Liver (tissue), 7 donors: ENCODE measurements at regions not wholly inside any gene's neighbourhood (a gene's known extent, or its start where the extent isn't known, plus 50 kb on each side); places are given as distances from the start of the nearest gene placed in this dataset.

Experiments used
- DNase-seq: peaks from one replicate; pipeline ENCODE4 v3.0.0-alpha.2; 2017; ENCODE audit warnings: low spot score
- H3K27ac ChIP-seq, 2 donors: one replicate each; pipeline ENCODE4 v1.7.0; 2013; ENCODE audit warnings: inconsistent platforms in 2 of 2, low read length in 2 of 2, control low read depth in 1 of 2, low read depth in 1 of 2, mild to moderate bottlenecking in 1 of 2
- H3K27me3 ChIP-seq, 4 donors: one replicate each; pipeline versions ENCODE4 v1.6.1 to v1.7.0; 2013; ENCODE audit warnings: low read length in 3 of 4, inconsistent platforms in 1 of 4, mild to moderate bottlenecking in 1 of 4, moderate library complexity in 1 of 4; ENCODE audit not compliant: control insufficient read depth in 4 of 4, insufficient read depth in 4 of 4
- H3K36me3 ChIP-seq, 4 donors: one replicate each; pipeline versions ENCODE4 v1.6.1 to v1.7.0; 2013; ENCODE audit warnings: low read length in 3 of 4, mild to moderate bottlenecking in 3 of 4, low read depth in 1 of 4, moderate library complexity in 1 of 4; ENCODE audit not compliant: control insufficient read depth in 4 of 4, insufficient read depth in 3 of 4
- H3K4me1 ChIP-seq, 4 donors: one replicate each; pipeline versions ENCODE4 v1.6.1 to v1.7.0; 2013; ENCODE audit warnings: low read length in 3 of 4, mild to moderate bottlenecking in 3 of 4, moderate library complexity in 1 of 4; ENCODE audit not compliant: control insufficient read depth in 4 of 4, insufficient read depth in 4 of 4
- H3K4me3 ChIP-seq, 3 donors: one replicate each; pipeline versions ENCODE4 v1.6.1 to v1.7.0; 2013; ENCODE audit warnings: low read length in 3 of 3, control low read depth in 1 of 3, low read depth in 1 of 3, mild to moderate bottlenecking in 1 of 3
- H3K9ac ChIP-seq, 2 donors: one replicate each; pipeline ENCODE4 v1.7.0; 2013; ENCODE audit warnings: low read length in 2 of 2, mild to moderate bottlenecking in 2 of 2, moderate library complexity in 2 of 2, control low read depth in 1 of 2, low read depth in 1 of 2
- H3K9me3 ChIP-seq, 4 donors: one replicate each; pipeline versions ENCODE4 v1.6.1 to v1.7.0; 2013; ENCODE audit warnings: low read length in 3 of 4; ENCODE audit not compliant: control insufficient read depth in 4 of 4
- ATF3 ChIP-seq: IDR thresholded peaks from 2 replicates; pipeline ENCODE4 v1.6.1; 2016; ENCODE audit warnings: antibody characterized with exemption
- EGR1 ChIP-seq, 2 donors: IDR thresholded peaks; 2 replicates each; pipeline ENCODE4 v1.6.1; 2016 to 2018; ENCODE audit warnings: antibody characterized with exemption in 2 of 2, low read depth in 2 of 2
- FOXA2 ChIP-seq: IDR thresholded peaks from 2 replicates; pipeline ENCODE4 v1.6.1; 2016; ENCODE audit warnings: antibody characterized with exemption
- GABPA ChIP-seq, 2 donors: IDR thresholded peaks in 1 of 2; conservative IDR thresholded peaks in 1 of 2; 2 replicates each; pipeline ENCODE4 v1.6.1; 2016; ENCODE audit warnings: antibody characterized with exemption in 2 of 2, mild to moderate bottlenecking in 1 of 2, moderate library complexity in 1 of 2
- HNF4A ChIP-seq, 2 donors: conservative IDR thresholded peaks; 2 replicates each; pipeline ENCODE4 v1.6.1; 2016; ENCODE audit warnings: antibody characterized with exemption in 2 of 2, mild to moderate bottlenecking in 2 of 2
- HNF4G ChIP-seq: IDR thresholded peaks from 2 replicates; pipeline ENCODE4 v1.6.1; 2016; ENCODE audit warnings: antibody characterized with exemption
- JUND ChIP-seq, 2 donors: IDR thresholded peaks; 2 replicates each; pipeline ENCODE4 v1.6.1; 2016; ENCODE audit warnings: antibody characterized with exemption in 2 of 2
- NR2F2 ChIP-seq: IDR thresholded peaks from 2 replicates; pipeline ENCODE4 v1.6.1; 2016; ENCODE audit warnings: antibody characterized with exemption
- RAD21 ChIP-seq, 2 donors: IDR thresholded peaks; 2 replicates each; pipeline ENCODE4 v1.6.1; 2016; ENCODE audit warnings: antibody characterized with exemption in 2 of 2, mild to moderate bottlenecking in 2 of 2
- REST ChIP-seq: IDR thresholded peaks from 2 replicates; pipeline ENCODE4 v1.6.1; 2016; ENCODE audit warnings: antibody characterized with exemption, mild to moderate bottlenecking
- RXRA ChIP-seq, 2 donors: IDR thresholded peaks; 2 replicates each; pipeline ENCODE4 v1.6.1; 2017 to 2018; ENCODE audit warnings: antibody characterized with exemption in 2 of 2, mild to moderate bottlenecking in 1 of 2
- SP1 ChIP-seq: IDR thresholded peaks from 2 replicates; pipeline ENCODE4 v1.6.1; 2018; ENCODE audit warnings: antibody characterized with exemption, mild to moderate bottlenecking
- TAF1 ChIP-seq: conservative IDR thresholded peaks from 2 replicates; pipeline ENCODE4 v1.6.1; 2016; ENCODE audit warnings: antibody characterized with exemption, mild to moderate bottlenecking
- ZBTB33 ChIP-seq: IDR thresholded peaks from 2 replicates; pipeline ENCODE4 v1.6.1; 2016; ENCODE audit warnings: antibody characterized with exemption
- WGBS: extraction: QIAGEN DNeasy Blood & Tissue Kit; methylation state at CpG from one replicate; pipeline ENCODE4 v1.1.7; 2013; 5-methylcytosine and 5-hydroxymethylcytosine counted together
- TF ChIP-seq, protein P1 (sequence below): IDR thresholded peaks from 2 replicates; pipeline ENCODE4 v1.6.1; 2016; ENCODE audit warnings: antibody characterized with exemption
- donor health status: healthy.
- donor health status: healthy.
- donor health status: healthy.
- donor health status: healthy.

DNA sequence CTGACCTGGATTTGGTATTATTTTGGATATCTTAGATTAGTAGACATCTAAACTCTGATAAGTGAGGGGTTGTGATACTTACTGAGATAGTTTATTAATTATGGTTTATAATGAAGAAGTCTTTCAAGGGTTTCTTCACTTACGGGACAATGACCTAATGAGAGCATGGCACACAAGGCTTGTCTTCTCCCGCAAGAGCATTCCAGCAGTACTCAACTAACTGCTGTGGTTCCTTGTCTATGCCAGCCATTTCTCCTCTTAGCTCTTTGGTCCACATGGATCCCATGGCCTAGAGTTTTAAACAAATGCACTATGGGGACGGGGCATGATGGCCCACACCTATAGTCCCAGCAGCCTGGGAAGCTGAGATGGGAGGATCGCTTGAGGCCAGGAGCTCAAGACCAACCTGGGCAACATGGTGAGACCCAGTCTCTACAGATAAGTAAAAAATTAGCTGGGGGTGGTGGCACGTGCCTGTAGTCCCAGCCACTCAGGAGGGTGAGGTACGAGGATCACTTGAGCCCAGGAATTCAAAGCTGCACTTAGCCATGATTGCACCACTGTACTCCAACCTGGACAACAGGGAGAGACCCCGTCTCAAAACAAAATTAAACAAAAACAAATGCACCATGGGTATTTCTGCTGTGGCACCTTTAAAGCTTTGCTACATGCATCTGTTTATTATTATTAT, 161.7 kb upstream of the MYCN start:
- Histone ChIP-seq H3K4me1 (peaks cover 25 to 55% (median 41%) of the 10 kb centered on the region in 4 donors), H3K9me3 (no peaks in the 10 kb centered on the region), H3K36me3 (no peaks in the 10 kb centered on the region), H3K4me3 (no peak overlapping the region), H3K27ac (no peak overlapping the region), H3K27me3 (no peaks in the 10 kb centered on the region), H3K9ac (no peak overlapping the region)
- TF ChIP-seq TAF1, result no peak
- TF ChIP-seq JUND (IDR thresholded peaks at IDR 0.05), result no peak
- TF ChIP-seq EGR1 (IDR thresholded peaks at IDR 0.05; ENCODE audit: low read depth in 2 of 2), result no peak
- no peak for TF ChIP-seq RAD21 (IDR thresholded peaks at IDR 0.05)
- TF ChIP-seq GABPA (IDR thresholded peaks at IDR 0.05 in 1 of 2, conservative IDR thresholded peaks at IDR 0.05 in 1 of 2), result no peak
- no peak for TF ChIP-seq REST
- TF ChIP-seq ZBTB33, result no peak
- TF ChIP-seq, protein P1, sequence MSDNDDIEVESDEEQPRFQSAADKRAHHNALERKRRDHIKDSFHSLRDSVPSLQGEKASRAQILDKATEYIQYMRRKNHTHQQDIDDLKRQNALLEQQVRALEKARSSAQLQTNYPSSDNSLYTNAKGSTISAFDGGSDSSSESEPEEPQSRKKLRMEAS, result no peak
- TF ChIP-seq ATF3, result no peak
- 82% methylated on average over 7 of the region's 7 CpGs for WGBS
- no peak for DNase-seq

DNA sequence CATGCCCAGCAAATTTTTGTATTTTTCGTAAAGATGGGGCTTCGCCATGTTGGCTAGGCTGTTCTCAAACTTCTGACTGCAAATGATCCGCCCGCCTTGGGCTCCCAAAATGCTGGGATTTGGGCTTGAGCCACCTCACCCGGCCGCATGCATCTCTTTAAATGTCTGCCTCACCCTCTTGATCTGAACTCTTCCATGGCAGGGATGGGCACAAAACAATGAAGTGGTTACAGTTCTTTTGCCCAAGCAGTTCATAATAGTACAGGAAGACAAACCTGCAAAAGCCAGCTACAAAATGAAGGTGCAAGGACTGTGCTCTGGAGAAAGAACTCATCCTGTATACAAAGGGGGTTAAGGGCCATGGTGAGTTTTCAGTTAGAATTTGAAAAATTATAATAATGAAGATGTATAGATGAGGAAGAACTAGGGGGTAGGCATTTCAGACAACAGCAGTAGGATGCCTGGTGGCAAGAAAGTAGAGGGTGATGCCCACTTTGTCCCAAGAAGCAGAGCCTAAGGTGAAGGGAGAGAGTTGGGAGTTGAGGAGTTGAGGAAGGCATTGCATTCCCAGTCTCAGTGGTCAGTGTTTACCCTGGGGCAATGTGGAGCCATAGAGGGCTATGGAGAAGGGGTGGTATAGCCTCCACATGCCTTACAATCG, 160.8 kb upstream of the MYCN start:
- no peak for TF ChIP-seq RXRA (IDR thresholded peaks at IDR 0.05)
- no peak for TF ChIP-seq FOXA2
- no peak for TF ChIP-seq HNF4A (conservative IDR thresholded peaks at IDR 0.05)
- no peak for TF ChIP-seq HNF4G
- no peak for TF ChIP-seq ZBTB33
- no peak for TF ChIP-seq NR2F2
- no peak for TF ChIP-seq GABPA (IDR thresholded peaks at IDR 0.05 in 1 of 2, conservative IDR thresholded peaks at IDR 0.05 in 1 of 2)
- no peak for TF ChIP-seq TAF1
- no peak for TF ChIP-seq SP1
- no peak for TF ChIP-seq RAD21 (IDR thresholded peaks at IDR 0.05)
- TF ChIP-seq, protein P1, result no peak
- Histone ChIP-seq H3K36me3 (no peaks in the 10 kb centered on the region), H3K4me1 (peaks cover 25 to 55% (median 41%) of the 10 kb centered on the region in 4 donors), H3K4me3 (no peak overlapping the region), H3K27ac (no peak overlapping the region), H3K27me3 (no peaks in the 10 kb centered on the region), H3K9ac (no peak overlapping the region), H3K9me3 (no peaks in the 10 kb centered on the region)
- DNase-seq, result no peak
- 96% methylated on average over 7 of the region's 7 CpGs for WGBS
